ENCODE measurements at regions not wholly inside any gene's neighbourhood (a gene's known extent, or its start where the extent isn't known, plus 50 kb on each side); places are given as distances from the start of the nearest gene placed in this dataset.

GRCh38 chr2:228509021-228509420 lies 327.5 kb upstream of the SPHKAP start:
- no peak overlapping the region for H3K4me3 ChIP-seq
- no peak overlapping the region for H3K9ac ChIP-seq (ENCODE audit: low read depth in 2 of 2, low read length in 2 of 2)
- no peak for TF ChIP-seq CTCF (IDR thresholded peaks at IDR 0.05)
- no peaks in the 10 kb centered on the region for H3K4me1 ChIP-seq
- DNase-seq: no peak
- H3K27me3 ChIP-seq: no peaks in the 10 kb centered on the region
- intact Hi-C loops (cut with DNase I): no loop called here
- no peaks in the 10 kb centered on the region for H3K9me3 ChIP-seq
- H3K36me3 ChIP-seq: no peaks in the 10 kb centered on the region
- no peak overlapping the region for H3K27ac ChIP-seq

GRCh38 chr2:228507870-228508269 lies 326.4 kb upstream of the SPHKAP start:
- intact Hi-C loops (cut with DNase I): no loop called here
- Histone ChIP-seq H3K36me3 (no peaks in the 10 kb centered on the region), H3K27ac (no peak overlapping the region)

GRCh38 chr2:228507231-228507824 lies 325.8 kb upstream of the SPHKAP start:
- Histone ChIP-seq H3K4me1 (no peaks in the 10 kb centered on the region), H3K27ac (no peak overlapping the region), H3K36me3 (no peaks in the 10 kb centered on the region), H3K4me3 (no peak overlapping the region), H3K9me3 (no peaks in the 10 kb centered on the region), H3K9ac (ENCODE audit: low read depth in 2 of 2, low read length in 2 of 2) (no peak overlapping the region), H3K27me3 (no peaks in the 10 kb centered on the region)
- no peak for DNase-seq
- intact Hi-C loops (cut with DNase I): no loop called here
- TF ChIP-seq CTCF (IDR thresholded peaks at IDR 0.05): no peak

More at GRCh38 chr2:228507870-228508269, 326.4 kb upstream of the SPHKAP start:
- H3K9ac ChIP-seq (ENCODE audit: low read depth in 2 of 2, low read length in 2 of 2): no peak overlapping the region
- H3K9me3 ChIP-seq: no peaks in the 10 kb centered on the region
- H3K4me1 ChIP-seq: no peaks in the 10 kb centered on the region
- no peak for TF ChIP-seq CTCF (IDR thresholded peaks at IDR 0.05)
- H3K4me3 ChIP-seq: no peak overlapping the region
- no peaks in the 10 kb centered on the region for H3K27me3 ChIP-seq
- no peak for DNase-seq

GRCh38 chr2:228503731-228504130 lies 322.2 kb upstream of the SPHKAP start:
- H3K36me3 ChIP-seq: no peaks in the 10 kb centered on the region
- intact Hi-C loops (cut with DNase I): no loop called here
- H3K4me3 ChIP-seq: no peak overlapping the region
- H3K9me3 ChIP-seq: no peaks in the 10 kb centered on the region
- no peaks in the 10 kb centered on the region for H3K4me1 ChIP-seq
- no peak for DNase-seq
- H3K9ac ChIP-seq (ENCODE audit: low read depth in 2 of 2, low read length in 2 of 2): no peak overlapping the region
- no peak for TF ChIP-seq CTCF (IDR thresholded peaks at IDR 0.05)
- H3K27ac ChIP-seq: no peak overlapping the region
- no peaks in the 10 kb centered on the region for H3K27me3 ChIP-seq

- Histone ChIP-seq H3K4me1 (no peaks in the 10 kb centered on the region), H3K27me3 (no peaks in the 10 kb centered on the region), H3K9ac (ENCODE audit: low read depth in 2 of 2, low read length in 2 of 2) (no peak overlapping the region), H3K4me3 (no peak overlapping the region), H3K9me3 (no peaks in the 10 kb centered on the region), H3K27ac (no peak overlapping the region), H3K36me3 (no peaks in the 10 kb centered on the region)
- no peak for DNase-seq
- intact Hi-C loops (cut with DNase I): no loop called here
- no peak for TF ChIP-seq CTCF (IDR thresholded peaks at IDR 0.05)
Measured at GRCh38 chr2:228493852-228494251, 312.4 kb upstream of the SPHKAP start.
